HG02852 (cell line): ENCODE measurements at regions not wholly inside any gene's neighbourhood (a gene's known extent, or its start where the extent isn't known, plus 50 kb on each side); places are given as distances from the start of the nearest gene placed in this dataset.
"Not testable (repeated sequence)": the region's sequence is repeated elsewhere in the genome, so short reads cannot be mapped to it uniquely, and the experiment has no call there.

ENCODE experiments used
- ATAC-seq: cut with Tn5 transposase; IDR thresholded peaks from one replicate; pipeline ENCODE4 v1.9.1; 2021; ENCODE audit warnings: mild to moderate bottlenecking, moderate library complexity; ENCODE audit not compliant: unreplicated experiment

DNA sequence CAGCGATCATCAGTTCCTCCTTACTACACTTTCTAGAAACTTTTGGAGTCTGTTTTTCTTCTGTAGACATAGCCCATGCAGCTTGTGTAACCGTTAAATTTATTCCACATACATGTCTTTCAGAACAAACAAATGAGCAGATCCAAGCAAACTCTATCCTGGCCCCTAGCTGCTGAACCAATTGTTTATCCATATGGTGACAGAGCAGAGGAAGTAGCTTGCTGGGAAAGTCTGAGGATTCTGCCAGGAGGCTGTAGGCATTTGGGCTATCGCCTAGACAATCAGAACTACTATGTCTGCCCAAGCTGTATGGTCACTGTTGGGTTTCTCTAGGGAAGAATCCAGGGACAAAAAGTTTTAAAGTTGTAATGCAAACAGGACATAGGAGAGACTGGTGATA lies 343.7 kb downstream of the SPRY2 start:
- no peak for ATAC-seq

DNA sequence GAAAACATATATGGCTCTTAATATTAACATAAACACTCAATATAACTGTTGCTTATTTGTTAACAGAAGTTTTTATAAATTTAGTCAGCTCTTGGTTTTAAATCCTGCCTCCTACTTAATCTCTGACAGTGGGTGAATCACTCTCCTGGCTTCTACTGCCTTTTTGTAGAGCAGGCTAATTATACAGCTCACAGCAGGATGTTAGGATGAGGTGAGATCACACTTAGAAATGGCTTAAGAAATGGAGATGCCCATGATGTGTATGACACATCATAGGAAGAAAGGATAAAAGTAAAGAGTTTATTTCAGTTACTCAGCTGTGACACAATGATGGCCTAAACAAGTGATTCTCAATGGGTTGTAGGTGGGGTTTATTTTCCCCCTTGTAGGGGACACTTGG lies 345.6 kb downstream of the SPRY2 start:
- no peak for ATAC-seq

DNA sequence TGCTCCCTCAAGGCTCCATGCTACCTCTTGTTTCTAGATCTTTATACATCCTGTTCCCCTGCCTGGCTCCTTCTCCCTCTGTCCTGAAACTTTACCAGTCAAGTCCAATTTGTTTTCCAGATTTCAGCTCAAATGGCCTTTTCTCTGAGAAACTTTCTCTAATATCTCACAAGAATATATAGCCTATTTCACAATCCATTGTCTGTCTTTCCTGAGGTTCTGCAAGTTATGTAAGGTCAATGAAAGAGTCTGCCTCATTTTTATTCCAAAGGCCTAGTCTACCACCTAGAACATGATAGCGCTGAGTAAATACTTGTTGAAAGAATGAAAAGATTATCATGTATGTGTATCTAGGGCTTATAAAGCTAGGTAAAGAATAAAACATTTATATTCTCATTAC lies 348.8 kb downstream of the SPRY2 start:
- ATAC-seq, result no peak

DNA sequence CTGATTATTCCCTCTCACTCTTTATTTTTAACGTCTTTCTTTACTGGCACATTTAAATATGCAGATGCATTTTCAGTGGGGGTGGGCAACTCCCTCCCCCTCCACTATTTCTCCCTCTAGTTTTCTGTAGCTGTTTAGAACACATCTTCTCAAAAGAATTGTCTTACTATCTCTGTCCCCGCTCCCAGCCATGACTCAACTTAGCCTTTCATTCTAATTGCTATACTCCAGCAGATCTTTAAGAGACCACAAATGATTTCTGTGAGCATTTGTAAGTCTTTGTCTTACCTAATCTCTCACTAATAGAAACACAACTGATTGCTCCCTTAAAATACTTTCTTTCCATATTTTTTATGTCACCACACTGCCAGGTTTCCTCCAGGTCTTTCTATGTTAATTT lies 350.9 kb downstream of the SPRY2 start:
- no peak for ATAC-seq

DNA sequence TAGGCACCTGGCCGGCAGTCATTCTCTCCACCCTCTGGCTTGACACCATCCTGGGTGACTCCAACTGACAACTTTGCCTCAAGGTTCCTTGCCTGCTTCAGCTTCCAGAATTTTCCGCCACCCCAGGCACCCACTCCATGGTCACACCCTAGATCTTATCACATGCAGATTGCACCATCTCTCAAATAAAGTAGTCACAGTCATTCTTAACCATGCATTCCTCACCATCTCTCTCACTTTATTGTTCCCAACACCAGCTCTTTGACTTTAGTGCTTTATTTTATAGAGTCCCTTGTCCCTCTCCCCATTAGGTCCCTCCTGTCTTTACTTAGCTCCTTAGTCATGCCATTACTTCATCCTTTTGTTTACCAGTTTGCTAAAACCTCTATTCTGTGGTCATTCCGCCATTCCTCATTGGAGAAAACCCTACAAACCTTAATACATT lies 351.7 kb downstream of the SPRY2 start:
- ATAC-seq, result no peak

DNA sequence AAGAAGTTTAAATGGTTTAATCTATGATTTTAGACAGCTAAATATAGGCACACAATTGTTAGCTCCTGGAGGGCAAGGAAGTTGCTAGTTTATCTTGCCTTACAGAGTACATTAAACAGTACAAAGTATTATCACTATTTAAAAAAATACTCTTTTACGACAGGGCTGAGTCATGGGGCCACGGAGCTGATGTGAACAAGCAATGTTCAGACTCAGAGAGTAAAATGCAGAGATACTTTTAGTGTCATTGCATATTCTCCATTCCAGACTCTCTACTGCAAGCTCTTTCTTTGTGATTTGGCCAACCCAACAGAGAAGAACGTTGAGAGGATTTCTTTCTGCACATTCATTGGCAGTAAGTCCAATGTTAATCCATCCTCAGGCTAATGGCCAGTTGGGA lies 352.4 kb downstream of the SPRY2 start:
- ATAC-seq, result no peak

DNA sequence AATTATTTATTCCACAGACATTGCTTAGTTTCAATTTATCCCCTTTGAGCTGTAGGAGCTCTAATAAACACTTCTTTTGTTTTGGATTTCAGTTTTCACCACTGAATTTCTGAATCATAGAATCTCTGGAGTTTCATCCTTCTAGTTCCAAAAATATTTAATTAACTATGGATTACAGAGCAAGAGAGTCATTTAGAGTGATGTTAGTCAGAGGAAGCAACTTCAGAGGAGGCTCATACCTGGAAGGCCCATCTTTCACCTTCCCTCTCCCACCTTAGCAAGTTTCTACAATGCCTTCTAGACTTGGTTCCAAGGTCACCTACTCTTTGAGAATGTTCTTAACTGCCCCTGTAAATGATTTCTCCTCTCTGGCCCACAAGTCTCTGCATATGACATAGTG lies 353.2 kb downstream of the SPRY2 start:
- no peak for ATAC-seq

DNA sequence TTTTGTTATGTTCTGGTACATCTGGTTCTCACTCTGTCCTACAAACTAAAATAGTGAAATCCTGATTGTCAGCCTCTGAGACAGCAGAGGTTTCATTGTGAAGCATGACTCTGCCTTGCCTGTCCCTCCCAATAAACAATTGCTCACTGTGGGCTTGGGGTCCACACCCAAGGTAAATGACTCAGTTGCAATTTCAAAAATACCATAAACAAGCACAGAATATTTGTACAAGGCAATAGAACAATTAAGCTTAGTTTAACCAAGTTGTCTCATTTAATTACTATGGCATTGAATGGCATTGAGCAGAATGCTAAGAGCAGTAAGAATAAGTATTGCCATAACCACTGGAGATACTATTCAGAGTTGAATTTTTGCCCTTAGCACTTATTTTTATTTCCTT lies 353.6 kb downstream of the SPRY2 start:
- no peak for ATAC-seq

DNA sequence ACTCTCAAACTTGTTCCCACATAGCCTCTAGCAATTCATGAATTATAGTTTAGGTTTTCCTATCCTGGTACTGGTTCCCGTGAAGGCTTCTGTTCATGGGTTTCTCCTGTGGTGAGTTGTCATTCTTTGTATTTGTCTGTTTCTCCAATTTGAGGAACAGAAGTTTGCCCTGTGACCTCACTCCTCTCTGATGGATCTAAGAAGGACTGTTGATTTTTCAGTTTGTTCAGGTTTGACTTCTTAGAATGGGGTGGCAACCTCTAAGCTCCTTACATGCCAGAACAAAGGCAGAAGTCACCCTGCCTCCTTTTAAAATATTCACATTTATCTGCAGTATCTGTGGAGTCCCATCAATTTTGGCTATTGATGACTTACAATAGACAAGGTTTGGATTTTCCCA lies 354.0 kb downstream of the SPRY2 start:
- no peak for ATAC-seq

DNA sequence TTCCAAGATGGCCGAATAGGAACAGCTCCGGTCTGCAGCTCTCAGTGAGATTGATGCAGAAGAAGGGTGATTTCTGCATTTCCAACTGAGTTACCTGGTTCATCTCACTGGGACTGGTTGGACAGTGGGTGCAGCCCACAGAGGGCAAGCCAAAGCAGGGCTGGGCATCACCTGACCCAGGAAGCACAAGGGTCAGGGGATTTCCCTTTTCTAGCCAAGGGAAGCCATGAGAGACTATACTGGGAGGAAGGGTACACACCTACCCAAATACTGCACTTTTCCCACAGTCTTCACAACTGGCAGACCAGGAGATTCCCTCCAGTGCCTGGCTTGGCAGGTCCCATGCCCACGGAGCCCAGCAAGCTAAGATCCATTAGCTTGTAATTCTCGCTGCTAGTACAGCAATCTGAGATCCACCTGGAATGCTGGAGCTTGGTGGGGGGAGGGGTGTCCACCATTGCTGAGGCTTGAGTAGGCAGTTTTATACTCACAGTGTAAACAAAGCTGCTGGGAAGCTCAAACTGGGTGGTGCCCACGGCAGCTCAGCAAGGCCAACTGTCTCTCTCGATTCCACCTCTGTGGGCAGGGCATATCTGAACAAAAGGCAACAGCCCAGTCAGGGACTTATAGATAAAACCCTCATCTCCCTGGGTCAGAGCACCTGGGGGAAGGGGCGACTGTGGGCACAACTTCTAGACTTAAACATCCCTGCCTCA lies 365.8 kb downstream of the SPRY2 start:
- ATAC-seq, result not testable (repeated sequence)

DNA sequence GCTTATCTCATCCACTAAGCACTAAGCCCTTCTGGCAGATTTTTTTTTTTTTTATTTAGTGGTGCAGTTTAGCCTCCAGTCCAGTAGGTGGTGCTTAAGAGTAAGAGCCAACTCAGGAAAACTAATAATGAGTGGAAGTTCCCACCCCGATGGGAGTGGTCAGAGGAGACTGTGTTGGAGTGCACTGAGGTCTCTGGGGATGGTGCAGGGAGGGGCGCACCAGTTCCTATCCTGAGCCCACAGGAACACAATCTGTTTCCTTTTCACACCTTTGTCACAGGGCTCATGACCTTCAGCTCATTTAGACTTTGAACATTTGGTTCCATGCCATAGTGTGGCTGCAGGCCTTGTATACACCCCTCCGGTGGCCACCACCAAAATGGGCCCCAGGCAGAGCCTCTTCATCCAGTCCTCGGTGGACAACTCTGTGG lies 367.4 kb downstream of the SPRY2 start:
- ATAC-seq, result peak; percentile 90

DNA sequence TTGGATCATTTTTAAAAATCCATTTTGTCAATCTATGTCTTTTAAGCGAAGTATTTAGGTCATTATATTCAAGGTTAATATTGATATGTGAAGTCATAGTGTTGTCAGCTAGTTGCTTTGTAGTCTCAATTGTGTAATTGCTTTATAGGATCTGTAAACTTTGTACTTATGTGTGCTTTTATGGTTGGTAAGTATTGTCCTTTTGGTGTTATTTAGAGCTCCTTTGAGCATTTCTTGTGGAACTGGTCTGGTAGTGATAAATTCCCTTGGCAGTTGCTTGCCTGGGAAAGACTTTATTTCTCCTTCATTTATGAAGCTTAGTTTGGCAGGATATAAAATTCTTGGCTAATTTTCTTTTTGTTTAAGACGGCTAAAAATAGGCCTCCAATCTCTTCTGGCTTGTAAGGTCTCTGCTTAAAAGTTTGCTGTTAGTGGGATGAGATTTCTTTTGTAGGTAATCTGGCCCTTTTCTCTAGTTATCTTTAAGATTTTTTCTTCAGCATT lies 368.8 kb downstream of the SPRY2 start:
- no peak for ATAC-seq

DNA sequence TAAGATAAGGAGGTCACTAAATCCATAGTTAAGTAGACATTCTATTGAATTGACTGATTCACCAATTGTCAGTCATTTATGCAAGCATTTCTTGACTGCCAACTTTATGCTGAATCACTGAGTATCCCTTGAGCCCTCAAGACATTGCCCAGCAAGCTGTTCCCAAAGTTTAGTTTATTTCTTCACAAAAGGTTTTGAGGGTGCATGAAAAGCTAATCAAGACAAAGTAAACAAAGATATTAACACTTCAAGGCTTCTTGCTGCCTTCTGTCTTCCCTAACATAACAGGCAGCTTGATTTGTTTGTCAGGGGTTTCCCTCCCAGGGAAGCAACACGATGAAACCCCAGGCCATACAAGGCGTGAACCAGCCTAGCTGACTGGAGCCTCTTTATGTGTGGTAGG lies 374.4 kb downstream of the SPRY2 start:
- ATAC-seq, result no peak

DNA sequence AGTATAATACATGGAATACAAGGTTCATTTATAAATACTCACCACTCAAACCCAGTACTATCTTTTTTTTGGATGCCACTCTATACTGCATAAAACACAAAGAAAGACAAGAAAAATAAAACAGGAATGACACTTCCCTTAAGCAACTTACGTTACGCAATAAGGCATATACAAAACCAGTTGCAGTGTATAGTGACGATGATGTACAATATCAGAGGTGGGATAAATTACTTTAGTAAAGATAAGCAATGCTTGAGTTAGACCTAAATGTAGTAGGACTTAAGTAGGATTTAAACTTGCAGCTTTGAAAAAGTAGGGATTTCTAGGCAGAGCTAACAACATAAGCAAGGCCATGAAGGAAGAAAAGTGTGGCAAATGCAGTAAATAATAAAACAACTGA lies 374.9 kb downstream of the SPRY2 start:
- ATAC-seq, result no peak

DNA sequence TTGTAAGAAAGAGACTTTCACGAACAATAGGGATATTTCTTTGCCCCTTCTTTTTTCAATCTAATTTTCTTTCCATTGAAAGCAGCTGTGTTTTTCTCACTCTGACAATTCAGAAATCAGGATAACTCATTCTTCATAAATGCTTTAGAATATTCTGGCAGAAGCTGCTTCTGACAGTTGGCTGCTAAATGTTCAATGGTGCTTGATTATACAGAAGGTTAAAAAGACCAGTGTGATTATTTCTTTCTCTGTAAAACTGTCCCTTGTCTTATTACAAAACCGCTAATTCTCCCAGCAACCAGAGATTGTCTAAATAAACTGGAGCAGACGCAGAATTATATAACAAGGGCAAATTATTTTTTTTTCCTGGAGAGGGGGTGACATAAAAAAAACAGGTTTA lies 394.4 kb downstream of the SPRY2 start:
- no peak for ATAC-seq

DNA sequence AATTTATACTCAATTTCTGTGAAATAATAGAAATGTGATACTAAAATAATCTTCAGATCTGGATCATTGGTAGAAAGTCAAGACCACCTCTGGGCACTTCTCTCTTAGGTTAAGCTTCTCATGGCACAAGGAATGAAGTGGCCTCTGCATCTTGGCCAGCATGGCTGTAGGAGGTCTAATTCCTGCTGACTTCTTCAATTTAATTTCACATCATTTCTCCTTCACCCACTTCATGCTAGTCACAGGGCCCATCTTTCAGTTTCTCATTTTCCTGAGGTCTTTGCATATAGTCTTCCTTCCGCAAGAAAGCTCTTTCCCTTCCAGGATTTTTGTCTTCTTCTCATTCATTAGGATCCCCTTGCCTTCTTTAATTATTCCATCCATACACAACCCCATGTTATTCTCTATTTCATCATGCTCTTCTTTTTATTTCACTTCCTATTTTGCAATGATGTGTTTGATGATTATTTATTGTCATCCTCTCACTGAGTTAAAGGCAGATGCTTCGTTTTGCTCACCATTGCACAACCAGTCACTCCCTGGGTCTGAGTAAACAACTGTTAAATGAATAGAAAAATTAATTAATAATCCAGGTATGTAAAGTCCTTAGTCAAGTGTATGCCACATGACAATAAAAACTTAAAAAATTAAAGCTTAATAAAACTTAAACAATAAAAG lies 397.4 kb downstream of the SPRY2 start:
- ATAC-seq, result no peak

DNA sequence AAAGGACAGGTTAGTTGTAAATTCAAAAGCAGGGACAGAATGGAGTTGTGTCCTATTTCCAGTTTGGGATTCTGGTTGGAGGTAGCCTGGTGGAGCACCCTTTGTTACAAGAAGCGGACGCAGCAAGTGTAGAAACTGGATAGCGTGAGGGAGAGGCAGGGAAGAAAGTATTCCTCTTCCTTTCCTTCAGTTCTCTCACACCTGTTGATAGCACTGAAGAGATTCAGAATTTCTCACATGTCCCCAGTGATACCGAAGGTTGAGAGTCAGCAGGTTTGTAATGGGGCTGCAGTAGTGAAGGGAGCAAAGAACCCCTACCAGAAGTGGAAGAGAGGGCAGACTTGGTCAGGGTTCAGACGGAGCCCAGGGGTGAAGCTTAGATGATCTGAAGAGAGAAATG lies 399.2 kb downstream of the SPRY2 start:
- ATAC-seq, result no peak

DNA sequence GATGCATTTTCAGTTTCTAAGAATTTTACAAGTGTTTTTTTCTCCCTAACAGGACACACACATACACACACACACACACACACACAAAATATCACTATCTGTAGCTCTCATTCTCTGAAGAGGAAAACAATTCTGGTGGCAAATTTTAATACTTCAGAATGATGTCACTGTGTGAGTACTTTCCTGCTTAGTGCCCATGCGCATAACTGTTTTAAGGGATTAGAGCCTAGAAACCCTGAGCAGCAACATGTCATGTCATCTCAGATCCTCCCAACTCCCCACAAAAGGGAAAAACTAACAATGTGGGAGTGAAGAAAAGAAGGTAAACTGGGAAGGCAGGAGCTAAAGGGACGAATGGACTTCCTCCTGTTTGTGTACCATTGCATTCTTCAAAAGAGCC lies 401.2 kb downstream of the SPRY2 start:
- no peak for ATAC-seq

DNA sequence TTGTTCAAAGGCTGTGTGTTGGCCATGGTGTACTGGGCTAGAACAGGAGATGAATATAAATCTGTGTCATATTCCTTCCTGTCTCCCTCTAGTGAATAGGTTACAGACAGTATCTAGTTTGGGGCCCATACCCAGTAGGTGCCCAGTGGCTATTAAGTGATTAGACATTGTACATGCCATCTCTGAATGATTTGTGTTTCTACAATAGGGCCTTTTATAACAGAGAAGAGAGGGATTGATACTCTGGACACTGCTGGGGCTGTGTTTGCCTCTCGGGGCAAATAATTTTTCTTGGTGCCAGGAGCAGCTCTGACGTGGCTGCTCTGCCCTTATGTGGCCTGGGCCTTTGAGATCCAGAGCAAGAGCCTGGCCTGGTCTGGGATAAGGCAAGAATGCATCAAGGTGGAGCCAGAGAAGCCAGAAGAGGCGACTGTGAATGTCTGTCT lies 403.1 kb downstream of the SPRY2 start:
- no peak for ATAC-seq

DNA sequence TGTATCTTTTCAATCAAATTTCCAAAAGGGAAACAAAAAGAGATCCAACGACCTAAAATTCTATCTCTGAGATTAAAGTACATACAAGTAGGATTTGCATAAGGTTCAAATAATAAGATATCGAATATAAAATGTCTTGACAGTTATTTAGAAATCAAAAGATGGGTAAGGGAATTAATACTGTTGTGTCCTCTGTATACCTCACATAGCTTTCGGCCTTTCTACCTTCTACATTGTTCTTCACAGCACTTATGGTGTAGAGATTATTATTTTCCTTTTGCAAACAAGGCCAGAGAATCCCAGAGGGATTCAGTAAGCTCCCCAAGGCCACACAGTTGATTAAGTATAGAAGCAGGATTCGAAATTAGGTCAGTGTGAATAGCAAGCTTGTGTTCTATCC lies 403.6 kb downstream of the SPRY2 start:
- ATAC-seq, result no peak

DNA sequence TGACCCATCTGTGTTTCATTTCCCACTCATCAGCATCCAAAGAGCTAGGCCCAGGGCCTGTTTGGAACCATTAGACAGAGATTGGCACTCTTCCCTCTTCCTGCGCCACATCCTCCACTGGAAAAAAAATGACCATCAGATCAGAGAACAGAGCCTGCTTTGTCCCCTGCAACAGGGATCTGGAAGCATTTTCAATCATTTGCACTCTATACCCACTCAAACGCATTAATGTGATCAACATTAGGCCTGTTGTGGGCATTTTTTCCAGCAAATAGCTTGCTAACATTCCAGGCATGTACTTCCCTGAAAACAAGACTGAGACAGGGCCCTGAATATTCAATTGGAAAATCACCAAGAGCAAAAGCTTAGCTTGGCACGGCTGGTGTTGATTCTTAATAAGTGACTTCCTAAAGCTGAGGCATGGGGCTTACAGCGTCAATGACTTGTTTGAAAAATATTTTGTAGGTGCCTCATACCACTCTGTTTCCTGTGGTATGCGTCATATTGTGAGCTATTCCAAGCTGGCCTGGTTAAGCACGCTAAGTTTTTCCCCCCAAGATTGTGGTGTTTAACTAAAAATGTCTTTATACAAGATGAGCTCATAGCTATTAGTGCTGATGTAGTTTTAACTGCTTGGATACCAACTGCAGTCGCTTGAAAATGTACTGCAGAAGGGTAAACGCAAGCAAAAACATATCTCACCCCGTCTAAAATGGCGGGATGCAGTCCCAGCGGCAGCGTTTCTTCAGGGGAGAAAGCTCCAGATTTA lies 404.4 kb downstream of the SPRY2 start:
- no peak for ATAC-seq

DNA sequence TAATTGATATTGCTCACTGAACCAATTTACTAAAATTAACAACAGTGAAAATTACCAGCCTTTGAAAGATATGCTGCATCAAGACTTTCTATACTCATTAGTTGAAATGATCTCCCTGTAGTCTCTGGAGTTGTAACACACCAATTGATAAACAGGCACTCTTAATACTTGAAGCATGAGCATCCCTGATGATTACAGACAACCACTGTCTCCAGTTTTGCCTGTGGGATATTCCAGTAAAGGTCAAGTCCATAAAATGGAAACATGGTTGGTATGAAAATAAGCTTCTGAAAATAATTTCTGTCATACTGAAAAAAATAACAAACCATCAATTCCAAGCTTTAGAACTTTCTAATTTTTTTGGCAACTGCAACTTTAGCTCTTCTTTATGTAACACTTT lies 405.8 kb downstream of the SPRY2 start:
- no peak for ATAC-seq
